Immature natural killer cell (primary cell): ENCODE measurements at regions not wholly inside any gene's neighbourhood (a gene's known extent, or its start where the extent isn't known, plus 50 kb on each side); places are given as distances from the start of the nearest gene placed in this dataset.

ENCODE experiments used
- DNase-seq, 3 donors: peaks; one replicate each; pipeline ENCODE4 v3.0.0; 2022; ENCODE audit warnings: mixed read lengths in 1 of 3
- H3K27ac Mint-ChIP-seq, 6 donors: one replicate each; pipeline ENCODE4 v1.8.0; 2020; ENCODE audit warnings: mixed read lengths in 6 of 6, mild to moderate bottlenecking in 5 of 6, inconsistent platforms in 4 of 6, moderate library complexity in 3 of 6
- H3K27me3 Mint-ChIP-seq, 3 donors: one replicate each; pipeline ENCODE4 v1.8.0; 2020 to 2021; ENCODE audit warnings: low read depth in 3 of 3, mild to moderate bottlenecking in 3 of 3, mixed read lengths in 3 of 3, moderate library complexity in 3 of 3, inconsistent platforms in 1 of 3
- H3K36me3 Mint-ChIP-seq, 3 donors: one replicate each; pipeline ENCODE4 v1.8.0; 2020; ENCODE audit warnings: mixed read lengths in 3 of 3, inconsistent platforms in 2 of 3, mild to moderate bottlenecking in 2 of 3
- H3K4me1 Mint-ChIP-seq, 2 donors: one replicate each; pipeline ENCODE4 v1.8.0; 2020; ENCODE audit warnings: inconsistent platforms in 2 of 2, mild to moderate bottlenecking in 2 of 2, mixed read lengths in 2 of 2, moderate library complexity in 1 of 2
- H3K4me3 Mint-ChIP-seq, 5 donors: one replicate each; pipeline ENCODE4 v1.8.0; 2020; ENCODE audit warnings: mild to moderate bottlenecking in 5 of 5, mixed read lengths in 5 of 5, inconsistent platforms in 3 of 5, moderate library complexity in 3 of 5
- H3K9me3 Mint-ChIP-seq, 6 donors: one replicate each; pipeline ENCODE4 v1.8.0; 2020; ENCODE audit warnings: mild to moderate bottlenecking in 6 of 6, mixed read lengths in 6 of 6, inconsistent platforms in 4 of 6, moderate library complexity in 3 of 6

GRCh38 chrX:1933964-1934363 is 319.1 kb downstream of the ASMT start:
- H3K4me3 Mint-ChIP-seq: no peak overlapping the region
- peaks cover 0 to 13% (median 4%) of the 10 kb centered on the region in 3 donors for H3K36me3 Mint-ChIP-seq
- no peak for DNase-seq
- H3K27ac Mint-ChIP-seq: no peak overlapping the region
- peaks cover 13 to 14% of the 10 kb centered on the region in 2 donors for H3K4me1 Mint-ChIP-seq
- H3K9me3 Mint-ChIP-seq: peaks cover 0 to 6% (median 4%) of the 10 kb centered on the region in 6 donors
- H3K27me3 Mint-ChIP-seq: peaks cover 2 to 5% (median 3%) of the 10 kb centered on the region in 3 donors

DNA sequence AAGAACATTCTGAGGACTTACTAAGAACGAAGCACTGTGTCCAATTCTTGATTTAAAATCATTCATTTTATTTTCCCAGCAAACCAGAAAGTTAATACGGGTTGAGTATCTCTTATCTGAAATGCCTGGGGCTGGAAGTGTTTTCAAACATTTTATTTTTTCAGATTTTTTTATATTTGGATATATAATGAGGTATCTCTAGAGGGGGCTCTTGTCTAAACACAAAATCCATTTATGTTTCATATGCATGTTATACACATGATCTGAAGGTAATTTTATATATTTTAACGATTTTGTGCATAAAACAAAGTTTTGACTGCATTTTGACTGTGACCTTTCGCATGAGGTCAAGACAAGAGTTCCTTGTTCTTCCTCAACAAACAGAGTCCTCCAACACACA is 320.9 kb downstream of the ASMT start:
- peaks cover 0 to 8% (median 7%) of the 10 kb centered on the region in 6 donors for H3K9me3 Mint-ChIP-seq
- no peak for DNase-seq
- peaks cover 0 to 15% (median 4%) of the 10 kb centered on the region in 3 donors for H3K36me3 Mint-ChIP-seq
- peaks cover 18 to 21% of the 10 kb centered on the region in 2 donors for H3K4me1 Mint-ChIP-seq
- no peak overlapping the region for H3K27ac Mint-ChIP-seq
- H3K4me3 Mint-ChIP-seq: no peak overlapping the region
- peaks cover 2 to 5% (median 4%) of the 10 kb centered on the region in 3 donors for H3K27me3 Mint-ChIP-seq

GRCh38 chrX:1938190-1938589 is 323.3 kb downstream of the ASMT start:
- Mint-ChIP-seq H3K4me3 (no peak overlapping the region), H3K27ac (peak overlapping the region in 3 of 6 donors; percentile 32 to 38 (median 36)), H3K36me3 (peaks cover 0 to 11% (median 4%) of the 10 kb centered on the region in 3 donors), H3K27me3 (peaks cover 2 to 4% (median 4%) of the 10 kb centered on the region in 3 donors), H3K4me1 (peaks cover 18 to 21% of the 10 kb centered on the region in 2 donors), H3K9me3 (peaks cover 0 to 8% (median 7%) of the 10 kb centered on the region in 6 donors)
- DNase-seq: no peak

GRCh38 chrX:1941321-1941720 is 326.5 kb downstream of the ASMT start:
- peaks cover 18 to 21% of the 10 kb centered on the region in 2 donors for H3K4me1 Mint-ChIP-seq
- no peak for DNase-seq
- H3K36me3 Mint-ChIP-seq: peaks cover 0 to 11% (median 4%) of the 10 kb centered on the region in 3 donors
- H3K27ac Mint-ChIP-seq: no peak overlapping the region
- H3K4me3 Mint-ChIP-seq: no peak overlapping the region
- H3K27me3 Mint-ChIP-seq: peaks cover 0 to 3% (median 2%) of the 10 kb centered on the region in 3 donors
- peaks cover 0 to 8% (median 7%) of the 10 kb centered on the region in 6 donors for H3K9me3 Mint-ChIP-seq

DNA sequence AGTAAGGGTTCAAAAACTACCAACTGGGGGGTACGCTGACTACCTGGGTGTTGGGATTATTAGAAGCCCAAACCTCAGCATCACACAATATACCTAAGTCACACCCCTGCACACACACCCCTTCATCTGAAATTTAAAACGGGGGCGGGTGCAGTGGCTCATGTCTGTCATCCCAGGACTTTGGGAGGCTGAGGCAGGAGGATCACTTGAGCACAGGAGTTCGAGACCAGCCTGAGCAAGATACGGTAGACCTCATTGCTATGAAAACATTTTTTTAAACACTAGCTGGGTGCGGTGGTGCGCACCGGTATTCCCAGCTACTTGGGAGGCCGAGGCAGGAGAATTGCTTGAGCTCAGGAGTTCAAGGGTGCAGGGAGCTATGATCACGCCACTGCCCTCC is 331.0 kb downstream of the ASMT start:
- H3K27me3 Mint-ChIP-seq: peaks cover 0 to 3% (median 0%) of the 10 kb centered on the region in 3 donors

GRCh38 chrX:1946974-1947373 is 332.1 kb downstream of the ASMT start:
- Mint-ChIP-seq H3K9me3 (no peaks in the 10 kb centered on the region), H3K4me3 (no peak overlapping the region), H3K27me3 (peaks cover 0 to 3% (median 0%) of the 10 kb centered on the region in 3 donors), H3K36me3 (no peaks in the 10 kb centered on the region), H3K27ac (no peak overlapping the region), H3K4me1 (no peaks in the 10 kb centered on the region)
- DNase-seq: no peak

More for the DNA sequence above, 331.0 kb downstream of the ASMT start:
- no peak overlapping the region for H3K27ac Mint-ChIP-seq
- no peaks in the 10 kb centered on the region for H3K9me3 Mint-ChIP-seq
- H3K4me3 Mint-ChIP-seq: no peak overlapping the region
- no peaks in the 10 kb centered on the region for H3K36me3 Mint-ChIP-seq
- DNase-seq: no peak
- no peaks in the 10 kb centered on the region for H3K4me1 Mint-ChIP-seq
